ENCODE measurements at regions not wholly inside any gene's neighbourhood (a gene's known extent, or its start where the extent isn't known, plus 50 kb on each side); places are given as distances from the start of the nearest gene placed in this dataset.

DNA sequence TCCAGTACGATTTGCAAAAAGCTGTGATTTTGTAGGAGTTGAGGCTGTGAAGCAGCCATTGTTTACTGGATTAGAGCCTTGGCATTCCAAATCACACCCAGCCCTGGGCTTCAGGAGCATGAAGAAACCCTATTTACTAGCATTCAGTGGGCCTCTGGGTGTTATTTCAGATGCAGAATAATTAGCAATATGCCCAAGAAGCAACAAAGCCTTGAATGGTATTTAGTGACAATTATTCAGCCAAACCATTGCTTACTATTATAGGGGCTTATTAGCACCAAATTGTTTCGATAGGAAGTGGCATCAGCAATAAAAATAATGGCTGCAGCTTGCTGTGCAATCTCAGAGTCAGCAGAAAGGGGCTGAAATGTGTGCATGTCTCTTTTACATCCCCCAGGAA lies 166.6 kb upstream of the SHISA6 start (continued):
- TF ChIP-seq REST (tag by site-specific recombination; IDR thresholded peaks at IDR 0.05) (no peak), ZNF114 (tag by site-specific recombination; IDR thresholded peaks at IDR 0.05) (no peak), MZF1 (tag by site-specific recombination; IDR thresholded peaks at IDR 0.05; ENCODE audit: borderline replicate concordance) (no peak), ZNF133 (tag by site-specific recombination; IDR thresholded peaks at IDR 0.05) (no peak), ZFHX2 (tag by site-specific recombination; conservative IDR thresholded peaks at IDR 0.05) (no peak), ZNF302 (tag by site-specific recombination; IDR thresholded peaks at IDR 0.05; ENCODE audit: low read depth) (no peak), ZNF24 (tag by site-specific recombination; IDR thresholded peaks at IDR 0.05) (no peak), ZNF16 (tag by site-specific recombination; IDR thresholded peaks at IDR 0.05; ENCODE audit: low read depth) (no peak), SP2 (tag by site-specific recombination; IDR thresholded peaks at IDR 0.05) (no peak), ZNF37A (tag by site-specific recombination; IDR thresholded peaks at IDR 0.05) (no peak)
- TF ChIP-seq, protein P1, sequence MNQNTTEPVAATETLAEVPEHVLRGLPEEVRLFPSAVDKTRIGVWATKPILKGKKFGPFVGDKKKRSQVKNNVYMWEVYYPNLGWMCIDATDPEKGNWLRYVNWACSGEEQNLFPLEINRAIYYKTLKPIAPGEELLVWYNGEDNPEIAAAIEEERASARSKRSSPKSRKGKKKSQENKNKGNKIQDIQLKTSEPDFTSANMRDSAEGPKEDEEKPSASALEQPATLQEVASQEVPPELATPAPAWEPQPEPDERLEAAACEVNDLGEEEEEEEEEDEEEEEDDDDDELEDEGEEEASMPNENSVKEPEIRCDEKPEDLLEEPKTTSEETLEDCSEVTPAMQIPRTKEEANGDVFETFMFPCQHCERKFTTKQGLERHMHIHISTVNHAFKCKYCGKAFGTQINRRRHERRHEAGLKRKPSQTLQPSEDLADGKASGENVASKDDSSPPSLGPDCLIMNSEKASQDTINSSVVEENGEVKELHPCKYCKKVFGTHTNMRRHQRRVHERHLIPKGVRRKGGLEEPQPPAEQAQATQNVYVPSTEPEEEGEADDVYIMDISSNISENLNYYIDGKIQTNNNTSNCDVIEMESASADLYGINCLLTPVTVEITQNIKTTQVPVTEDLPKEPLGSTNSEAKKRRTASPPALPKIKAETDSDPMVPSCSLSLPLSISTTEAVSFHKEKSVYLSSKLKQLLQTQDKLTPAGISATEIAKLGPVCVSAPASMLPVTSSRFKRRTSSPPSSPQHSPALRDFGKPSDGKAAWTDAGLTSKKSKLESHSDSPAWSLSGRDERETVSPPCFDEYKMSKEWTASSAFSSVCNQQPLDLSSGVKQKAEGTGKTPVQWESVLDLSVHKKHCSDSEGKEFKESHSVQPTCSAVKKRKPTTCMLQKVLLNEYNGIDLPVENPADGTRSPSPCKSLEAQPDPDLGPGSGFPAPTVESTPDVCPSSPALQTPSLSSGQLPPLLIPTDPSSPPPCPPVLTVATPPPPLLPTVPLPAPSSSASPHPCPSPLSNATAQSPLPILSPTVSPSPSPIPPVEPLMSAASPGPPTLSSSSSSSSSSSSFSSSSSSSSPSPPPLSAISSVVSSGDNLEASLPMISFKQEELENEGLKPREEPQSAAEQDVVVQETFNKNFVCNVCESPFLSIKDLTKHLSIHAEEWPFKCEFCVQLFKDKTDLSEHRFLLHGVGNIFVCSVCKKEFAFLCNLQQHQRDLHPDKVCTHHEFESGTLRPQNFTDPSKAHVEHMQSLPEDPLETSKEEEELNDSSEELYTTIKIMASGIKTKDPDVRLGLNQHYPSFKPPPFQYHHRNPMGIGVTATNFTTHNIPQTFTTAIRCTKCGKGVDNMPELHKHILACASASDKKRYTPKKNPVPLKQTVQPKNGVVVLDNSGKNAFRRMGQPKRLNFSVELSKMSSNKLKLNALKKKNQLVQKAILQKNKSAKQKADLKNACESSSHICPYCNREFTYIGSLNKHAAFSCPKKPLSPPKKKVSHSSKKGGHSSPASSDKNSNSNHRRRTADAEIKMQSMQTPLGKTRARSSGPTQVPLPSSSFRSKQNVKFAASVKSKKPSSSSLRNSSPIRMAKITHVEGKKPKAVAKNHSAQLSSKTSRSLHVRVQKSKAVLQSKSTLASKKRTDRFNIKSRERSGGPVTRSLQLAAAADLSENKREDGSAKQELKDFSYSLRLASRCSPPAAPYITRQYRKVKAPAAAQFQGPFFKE (tag by site-specific recombination; IDR thresholded peaks at IDR 0.05; ENCODE audit: borderline replicate concordance) = no peak

DNA sequence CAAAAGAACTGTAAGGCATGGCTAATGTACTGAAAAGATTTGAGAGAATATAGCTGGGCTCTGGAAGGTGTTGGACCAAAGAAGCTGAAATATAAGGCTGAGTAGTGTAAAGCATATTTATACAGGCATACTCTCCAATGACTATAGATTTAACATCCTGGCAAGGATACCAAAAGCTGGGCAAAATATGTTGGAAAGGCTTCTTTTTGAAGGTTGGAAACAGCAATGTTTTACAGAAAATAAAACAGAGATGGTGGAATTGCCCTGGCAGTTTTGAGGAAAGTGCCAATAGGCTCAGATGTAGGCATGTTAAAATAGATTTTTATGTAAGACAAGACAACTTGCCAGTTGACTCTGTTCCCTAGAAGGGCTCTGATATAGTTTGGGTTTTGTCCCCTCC lies 184.1 kb upstream of the SHISA6 start:
- TF ChIP-seq OSR2 (tag by site-specific recombination; IDR thresholded peaks at IDR 0.05) (no peak), TRIM28 (IDR thresholded peaks at IDR 0.05; ENCODE audit: borderline replicate concordance, low read length) (no peak), ZSCAN5A (tag by site-specific recombination; IDR thresholded peaks at IDR 0.05) (no peak), CTCF (tag by site-specific recombination; IDR thresholded peaks at IDR 0.05) (no peak), ZNF561 (tag by site-specific recombination; IDR thresholded peaks at IDR 0.05; ENCODE audit: borderline replicate concordance) (no peak), ZNF530 (tag by site-specific recombination; IDR thresholded peaks at IDR 0.05; ENCODE audit: low read depth) (no peak), GLIS1 (tag by site-specific recombination; IDR thresholded peaks at IDR 0.05) (no peak)
- TF ChIP-seq, protein P2, sequence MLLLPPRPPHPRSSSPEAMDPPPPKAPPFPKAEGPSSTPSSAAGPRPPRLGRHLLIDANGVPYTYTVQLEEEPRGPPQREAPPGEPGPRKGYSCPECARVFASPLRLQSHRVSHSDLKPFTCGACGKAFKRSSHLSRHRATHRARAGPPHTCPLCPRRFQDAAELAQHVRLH (tag by site-specific recombination; IDR thresholded peaks at IDR 0.05) = no peak
- TF ChIP-seq, protein P3, sequence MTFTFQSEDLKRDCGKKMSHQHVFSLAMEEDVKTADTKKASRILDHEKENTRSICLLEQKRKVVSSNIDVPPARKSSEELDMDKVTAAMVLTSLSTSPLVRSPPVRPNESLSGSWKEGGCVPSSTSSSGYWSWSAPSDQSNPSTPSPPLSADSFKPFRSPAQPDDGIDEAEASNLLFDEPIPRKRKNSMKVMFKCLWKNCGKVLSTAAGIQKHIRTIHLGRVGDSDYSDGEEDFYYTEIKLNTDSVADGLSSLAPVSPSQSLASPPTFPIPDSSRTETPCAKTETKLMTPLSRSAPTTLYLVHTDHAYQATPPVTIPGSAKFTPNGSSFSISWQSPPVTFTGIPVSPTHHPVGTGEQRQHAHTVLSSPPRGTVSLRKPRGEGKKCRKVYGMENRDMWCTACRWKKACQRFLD (tag by site-specific recombination; IDR thresholded peaks at IDR 0.05) = no peak
- Histone ChIP-seq H3K4me3 (ENCODE audit: low read depth, low read length) (no peak overlapping the region), H3K9me3 (ENCODE audit: control insufficient read depth, insufficient read depth, low read depth, low read length) (no peaks in the 10 kb centered on the region), H3K27ac (ENCODE audit: extremely low read depth, low read depth, low read length) (no peak overlapping the region), H3K4me1 (ENCODE audit: control insufficient read depth, insufficient read depth, low read length) (no peaks in the 10 kb centered on the region), H3K36me3 (ENCODE audit: control insufficient read depth in 2 of 2, insufficient read depth in 1 of 2, low read length in 2 of 2) (no peaks in the 10 kb centered on the region)
- ChIA-PET CTCF (no interaction called here), POLR2A (no interaction called here)
